NCI-H1436 (cell line): ENCODE measurements at regions not wholly inside any gene's neighbourhood (a gene's known extent, or its start where the extent isn't known, plus 50 kb on each side); places are given as distances from the start of the nearest gene placed in this dataset.
"Not testable (repeated sequence)": the region's sequence is repeated elsewhere in the genome, so short reads cannot be mapped to it uniquely, and the experiment has no call there.

Source experiments
- DNase-seq: peaks from one replicate; lab custom pipeline; 2025; lab: John Stamatoyannopoulos, UW

DNA sequence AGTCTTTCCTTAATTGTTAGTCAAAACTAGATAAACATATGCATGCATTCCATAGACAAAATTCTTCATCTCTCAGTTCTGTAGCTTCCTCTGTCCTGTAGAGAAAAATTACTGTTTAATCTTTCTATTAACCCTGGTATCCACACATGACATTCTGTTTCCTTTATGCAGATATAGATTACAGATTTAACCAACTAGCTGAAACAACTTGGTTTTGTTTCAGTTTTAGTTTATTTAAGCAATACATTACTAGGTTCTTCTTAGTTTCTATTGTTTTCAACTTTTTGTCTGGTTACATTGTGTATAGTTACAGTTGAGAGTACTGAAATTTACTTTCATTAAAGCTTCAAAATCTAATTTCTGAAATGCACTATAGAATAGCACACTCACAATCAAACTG, 933.9 kb upstream of the EPHA5 start:
- no peak for DNase-seq

DNA sequence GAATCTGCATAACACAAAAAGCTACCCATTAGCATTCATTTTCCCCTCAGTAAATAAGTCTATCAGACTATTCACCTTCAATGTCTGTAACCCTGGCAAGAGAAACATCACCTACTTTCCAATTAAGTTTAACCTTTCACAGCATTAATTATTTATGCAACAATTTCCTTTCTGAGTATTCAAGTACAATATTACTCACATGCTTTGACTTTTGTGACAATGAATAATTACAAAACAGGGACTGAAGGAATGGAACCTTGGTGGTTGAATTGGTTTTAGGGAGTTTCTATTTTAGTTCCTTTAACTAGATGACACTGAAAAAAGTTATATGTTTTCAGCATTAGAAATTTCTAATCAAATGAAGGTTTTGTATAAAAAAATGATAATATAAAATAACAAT, 932.3 kb upstream of the EPHA5 start:
- no peak for DNase-seq

DNA sequence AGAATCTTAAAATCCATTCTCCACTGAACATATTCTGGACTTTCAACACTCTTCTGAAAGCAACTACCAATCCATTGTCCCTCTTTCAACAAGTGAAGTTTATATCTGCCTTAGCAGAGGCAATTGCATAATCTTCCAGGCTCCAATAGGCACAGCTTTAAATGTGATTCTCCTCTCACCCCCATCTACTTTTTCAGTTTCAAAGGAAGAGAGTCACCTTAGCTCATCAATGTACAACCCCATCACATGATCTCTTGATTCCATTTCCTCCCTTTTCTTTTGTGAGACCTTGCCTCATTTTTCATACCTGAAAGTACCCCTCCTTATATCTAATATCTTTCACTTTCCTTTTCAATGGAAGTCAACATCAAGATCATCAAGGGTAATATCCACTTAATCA, 921.7 kb upstream of the EPHA5 start:
- DNase-seq: no peak

DNA sequence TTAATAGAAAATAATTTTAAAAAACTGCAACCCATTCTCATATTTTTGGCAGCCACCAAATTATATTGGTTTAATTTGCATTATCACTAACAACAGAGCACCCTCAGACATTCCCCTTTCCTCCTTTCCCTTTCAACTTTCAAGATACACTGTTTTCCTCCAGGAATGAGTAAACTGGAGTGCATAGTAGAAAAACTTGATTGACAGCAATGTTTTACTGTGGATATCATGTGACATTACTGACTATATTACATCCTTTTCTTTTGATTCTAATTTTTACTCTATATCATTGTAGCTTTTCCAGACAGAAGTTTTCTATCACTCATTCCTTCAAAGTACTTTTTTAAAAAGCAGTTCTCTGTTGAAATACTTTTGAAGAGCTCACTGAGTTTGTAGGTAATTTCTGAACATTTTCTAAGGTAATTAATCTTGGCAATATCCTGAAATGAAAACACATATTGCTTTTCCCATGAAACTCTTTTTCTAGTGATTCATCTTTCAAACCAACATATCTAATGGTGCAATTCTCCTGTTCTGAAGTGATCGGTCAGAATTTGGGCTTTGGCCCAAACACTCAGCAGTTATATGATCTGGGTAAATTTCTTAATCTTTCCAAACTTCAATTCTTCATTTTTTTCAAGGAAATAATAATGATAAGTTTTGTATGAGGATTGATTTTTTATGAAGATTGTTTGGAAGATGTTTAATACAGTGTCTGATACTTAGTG, 920.4 kb upstream of the EPHA5 start:
- no peak for DNase-seq

DNA sequence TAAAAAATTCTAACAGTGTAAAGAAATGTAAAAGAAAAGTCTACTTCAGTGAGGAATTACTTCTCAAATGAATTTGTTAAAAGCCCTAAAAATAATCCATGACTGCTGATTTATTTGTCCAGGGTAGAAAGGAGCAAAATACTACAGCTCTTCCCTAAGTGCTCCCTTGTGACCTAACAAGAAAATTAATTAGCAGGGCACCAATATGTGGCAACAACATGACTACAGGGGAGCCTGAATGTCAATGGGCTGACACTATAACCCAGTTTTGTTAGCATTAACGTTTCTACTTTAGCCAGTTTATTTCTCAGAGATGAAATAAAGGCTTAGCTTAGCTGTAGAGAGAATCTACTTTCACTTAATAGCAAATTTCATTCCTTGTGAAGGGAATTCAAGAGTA, 918.9 kb upstream of the EPHA5 start:
- DNase-seq: no peak

DNA sequence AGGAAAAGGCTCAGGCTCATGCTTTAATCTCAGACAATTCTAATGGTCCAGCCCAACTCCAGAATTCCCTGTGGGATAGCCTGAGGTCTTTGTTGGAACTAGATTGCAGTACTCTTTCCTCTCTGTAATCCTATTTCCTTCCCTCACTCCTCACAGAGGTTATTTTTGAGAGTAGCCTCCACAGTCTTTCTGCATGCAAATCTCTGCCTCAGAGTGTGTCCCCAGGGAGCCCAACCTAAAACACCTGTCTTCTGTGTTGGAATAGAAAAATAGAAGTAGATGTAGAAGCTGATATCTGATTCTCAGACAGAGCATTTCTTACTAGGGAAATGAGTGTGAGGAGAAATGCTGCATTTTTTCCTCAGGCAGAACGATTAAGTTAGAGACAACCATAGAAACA, 915.5 kb upstream of the EPHA5 start:
- DNase-seq: no peak

DNA sequence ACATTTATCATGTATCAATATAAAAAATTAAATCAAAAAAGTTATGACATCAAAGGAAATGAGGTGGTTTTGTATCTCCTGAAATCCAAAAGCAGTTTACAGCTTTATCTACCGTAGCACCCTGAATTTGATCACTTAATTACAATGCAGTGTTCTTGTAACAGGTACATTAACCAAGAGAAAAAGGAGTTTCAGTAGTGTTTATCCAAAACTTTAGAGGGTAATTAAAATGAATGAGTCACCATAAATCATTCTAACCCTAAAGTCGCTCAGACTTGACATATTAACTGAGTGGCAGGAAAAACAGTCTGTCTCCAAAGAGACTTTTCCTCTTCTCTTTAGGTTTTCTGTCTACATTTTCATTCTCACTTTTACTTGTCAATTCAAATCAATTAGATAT, 907.6 kb upstream of the EPHA5 start:
- DNase-seq: no peak

DNA sequence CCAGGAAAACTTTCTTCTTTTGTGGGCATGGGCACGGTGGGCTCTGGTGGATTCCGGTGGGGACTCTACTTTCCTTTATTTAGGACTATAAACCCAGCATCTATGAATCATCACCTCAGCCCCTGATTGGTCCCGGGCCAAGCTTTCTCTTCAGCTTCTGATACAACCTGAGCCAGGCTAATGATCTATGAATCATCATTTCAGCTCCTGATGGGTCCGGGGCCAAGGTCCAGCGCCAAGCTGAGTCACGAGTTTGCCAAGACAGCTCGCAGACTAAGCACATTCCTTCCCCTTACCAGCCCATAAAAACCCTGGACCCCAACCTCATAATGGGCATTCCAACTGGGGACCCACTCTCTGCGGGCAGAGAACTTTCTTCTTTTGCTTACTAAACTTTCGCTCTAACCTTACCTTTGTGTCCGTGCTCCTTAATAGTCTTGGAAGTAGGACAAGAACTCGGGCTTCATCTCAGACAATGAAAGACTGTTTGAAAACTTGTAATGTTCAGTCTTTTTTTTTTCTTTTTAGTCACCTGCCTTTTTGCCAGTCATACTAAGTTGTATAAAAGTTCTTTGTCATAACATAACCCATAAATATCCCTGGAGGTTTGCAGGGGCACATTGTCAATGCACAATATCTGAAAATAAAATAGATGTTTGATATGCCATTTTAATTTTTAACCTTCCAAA, 904.9 kb upstream of the EPHA5 start:
- DNase-seq: no peak

DNA sequence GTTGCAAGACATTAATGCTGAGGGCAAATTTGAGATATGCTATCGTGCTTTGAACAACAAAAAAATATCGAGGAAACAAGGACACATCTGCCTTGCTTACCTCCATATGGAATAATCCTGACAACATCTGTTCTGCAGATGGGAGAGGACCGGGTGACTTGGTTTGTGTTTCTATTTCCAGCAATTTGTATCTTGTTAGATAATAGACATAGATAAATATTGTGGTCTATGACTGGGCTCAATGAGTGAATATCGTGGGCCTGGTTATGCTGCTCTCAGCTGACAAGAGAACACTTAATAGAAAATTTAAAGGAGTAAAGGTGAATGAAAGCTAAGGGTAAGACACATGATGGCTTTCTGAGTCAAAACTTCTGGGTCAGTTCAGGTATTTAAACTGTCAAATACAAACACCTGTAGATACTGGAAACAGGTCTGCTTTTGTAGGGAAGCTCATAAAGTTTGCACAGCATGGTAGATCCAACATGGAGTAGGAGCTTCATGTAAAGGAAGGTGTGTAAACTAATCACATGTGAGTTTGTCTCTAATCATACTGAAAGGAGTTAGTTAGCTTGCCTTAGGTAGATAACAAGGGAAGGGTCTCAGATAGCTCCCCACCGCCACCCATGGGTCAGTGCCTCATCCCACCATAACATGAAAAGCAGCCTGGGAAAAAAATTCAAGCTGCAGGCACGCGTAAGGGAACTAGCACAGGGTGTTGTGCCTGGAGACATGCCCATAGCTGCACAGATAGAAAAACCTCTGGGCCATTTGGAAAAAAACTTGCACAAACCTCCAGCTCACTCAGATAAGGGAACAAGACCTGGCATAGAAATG, 904.1 kb upstream of the EPHA5 start:
- no peak for DNase-seq

DNA sequence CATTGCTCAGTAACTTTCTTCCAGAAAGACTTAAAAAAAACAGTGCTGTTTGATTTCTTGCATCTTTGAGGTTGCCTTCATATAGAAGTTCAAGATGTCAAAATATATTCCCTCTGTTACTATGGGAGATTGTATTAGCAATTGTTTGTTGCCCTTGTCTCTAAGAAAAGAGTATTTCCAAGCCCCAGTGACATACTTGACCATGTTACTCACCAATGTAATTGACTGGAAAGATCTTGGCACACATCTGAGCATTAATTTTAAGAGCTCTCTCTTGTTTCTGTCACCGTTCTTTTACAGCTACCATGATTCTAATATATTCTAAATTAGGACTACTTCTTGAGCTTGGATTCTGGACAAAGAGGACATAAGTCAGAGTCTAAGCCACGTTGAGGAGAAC, 902.7 kb upstream of the EPHA5 start:
- no peak for DNase-seq

DNA sequence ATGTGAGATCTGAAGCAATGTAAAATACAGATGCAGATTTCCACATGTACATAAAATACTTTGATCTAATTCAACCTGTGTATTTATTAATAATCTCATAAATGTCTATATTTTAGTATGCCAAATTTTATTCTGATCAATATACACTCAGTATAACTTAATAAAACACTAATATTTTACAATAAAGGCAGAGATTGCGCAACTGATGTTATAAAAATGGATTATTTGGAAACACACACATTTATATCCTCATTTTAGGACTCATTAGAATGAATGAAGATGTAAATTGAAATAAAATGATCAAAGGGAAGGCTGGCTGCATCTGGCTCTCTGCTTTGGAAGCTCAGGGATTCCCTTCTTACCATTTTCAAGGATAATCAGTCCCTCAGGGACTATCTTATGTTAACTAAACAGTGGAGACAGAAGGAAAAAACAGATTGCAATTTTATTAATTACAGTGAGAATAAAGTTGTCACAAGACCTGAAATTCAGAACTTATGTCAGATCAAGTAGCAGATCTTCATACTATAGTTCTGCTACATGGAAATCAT, 900.9 kb upstream of the EPHA5 start:
- DNase-seq: no peak

DNA sequence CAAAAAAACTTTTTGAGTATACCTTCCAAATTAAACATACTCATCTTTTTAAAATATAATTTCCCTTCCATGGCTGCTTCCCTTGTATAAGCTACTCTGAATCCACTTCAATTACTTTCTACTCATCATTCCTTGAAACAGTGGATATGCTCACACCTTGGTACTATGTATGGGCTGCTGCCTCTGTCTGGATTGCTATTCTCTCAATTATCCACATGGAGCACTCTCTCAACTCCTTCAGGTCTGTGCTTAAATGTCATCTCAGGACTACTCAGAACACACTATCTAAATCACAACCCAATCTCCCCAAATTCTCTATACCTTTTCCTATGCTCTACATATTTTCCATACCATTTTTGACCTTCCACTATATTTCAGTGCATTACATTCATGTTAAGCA, 898.9 kb upstream of the EPHA5 start:
- no peak for DNase-seq

DNA sequence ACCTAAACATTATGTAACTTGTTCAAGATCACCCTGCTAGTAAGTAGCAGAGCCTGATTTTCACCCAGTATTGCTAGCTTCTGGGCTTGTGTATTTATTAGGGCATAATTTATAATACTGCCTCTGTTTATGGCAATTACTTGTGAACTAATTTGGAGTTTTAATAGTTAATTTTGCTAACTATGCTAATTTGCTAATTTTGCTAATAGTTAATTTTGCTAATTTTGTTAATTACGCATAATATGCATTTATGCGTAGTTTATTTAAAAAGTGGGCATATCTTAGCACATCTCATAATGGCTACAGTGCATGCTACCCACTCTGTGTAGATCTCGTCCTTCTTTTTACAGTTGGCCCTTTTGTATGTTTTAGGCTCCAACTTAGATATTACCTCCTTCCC, 898.1 kb upstream of the EPHA5 start:
- no peak for DNase-seq

DNA sequence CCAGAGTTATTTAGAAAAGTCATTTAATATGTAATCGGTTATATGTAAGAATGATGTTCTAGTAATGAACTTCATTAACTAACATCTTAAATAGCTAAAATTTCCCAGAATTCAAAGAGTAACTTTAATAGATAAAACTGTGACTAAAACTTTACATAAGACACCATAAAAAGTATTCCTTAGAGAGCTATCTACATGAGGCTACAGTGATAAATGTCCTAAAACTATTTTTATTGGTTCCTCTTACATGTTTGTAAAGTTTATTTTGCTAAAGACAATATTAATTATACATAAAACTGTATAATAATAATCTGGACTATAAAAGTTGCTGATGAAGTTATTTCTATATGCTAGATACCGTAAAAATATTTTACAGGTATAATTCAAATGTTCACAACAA, 897.7 kb upstream of the EPHA5 start:
- DNase-seq: no peak

DNA sequence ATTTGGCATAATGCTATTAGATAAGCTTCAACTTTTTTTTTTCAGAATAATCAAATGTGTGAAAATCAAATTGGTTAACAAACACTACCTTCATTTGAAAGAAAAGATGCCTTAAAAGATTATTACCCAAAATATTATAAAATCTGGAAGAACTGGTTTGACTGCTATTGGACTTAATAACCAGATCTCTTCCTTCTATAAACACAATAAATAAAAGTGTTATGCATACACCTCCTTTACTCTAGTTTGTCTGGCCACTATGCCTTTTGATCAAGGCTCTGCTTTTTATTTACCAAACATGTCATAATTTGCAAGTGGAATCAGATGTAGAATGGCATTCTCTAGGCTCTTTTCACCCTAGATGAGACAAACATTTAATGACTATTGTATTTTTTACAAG, 897.3 kb upstream of the EPHA5 start:
- no peak for DNase-seq

DNA sequence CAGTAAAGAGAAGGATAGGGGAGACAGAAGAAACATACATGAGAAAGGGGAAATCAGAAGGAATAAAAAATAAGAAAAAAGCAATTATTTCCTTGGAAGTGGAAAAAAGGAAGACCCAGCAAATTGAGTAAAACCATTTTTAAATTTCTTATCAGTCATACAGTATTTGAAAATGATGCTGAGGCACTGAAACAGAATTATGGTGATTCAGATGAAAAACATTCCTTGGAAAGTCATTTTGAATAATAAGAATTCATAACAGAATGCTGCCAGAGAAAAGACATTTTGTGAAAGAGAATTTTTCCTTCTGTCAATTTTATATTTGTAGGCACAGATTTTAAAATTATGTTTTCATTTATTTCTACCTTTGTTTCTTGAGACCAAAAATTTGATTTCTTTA, 895.5 kb upstream of the EPHA5 start:
- no peak for DNase-seq

DNA sequence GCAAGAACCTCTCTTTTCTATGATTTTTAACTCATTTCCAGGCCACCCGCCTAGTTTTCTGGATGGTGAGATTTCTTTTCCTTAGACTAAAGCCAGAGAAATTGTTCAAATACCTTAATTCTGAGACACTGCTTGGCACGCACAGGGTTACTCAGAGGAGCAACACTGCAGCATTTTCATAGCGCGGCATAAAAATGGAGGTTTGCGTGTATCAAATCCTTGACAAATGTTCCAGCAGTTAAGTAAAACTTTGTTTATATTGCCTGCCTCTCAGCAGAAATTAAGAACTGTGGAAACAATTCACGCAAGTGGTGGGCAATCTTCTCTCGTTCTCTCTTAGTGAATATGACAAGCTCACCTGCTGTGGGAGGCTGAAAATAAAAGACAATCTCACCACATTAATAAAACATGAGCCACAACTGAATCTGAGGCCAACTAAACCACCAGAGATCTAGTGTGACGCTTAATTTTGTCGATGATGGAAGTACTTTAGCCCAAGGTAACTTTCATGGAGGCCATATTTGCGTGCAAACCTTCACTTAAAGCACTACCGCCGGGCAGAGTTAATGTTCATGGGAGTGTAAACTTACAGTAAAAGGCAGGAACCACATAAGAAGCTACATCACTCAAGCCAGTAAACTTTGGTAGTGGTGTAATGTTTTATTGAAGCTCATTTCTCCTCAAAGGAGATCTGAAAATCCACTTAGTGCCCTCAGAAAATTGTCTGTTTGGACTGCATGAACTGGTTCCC, 894.8 kb upstream of the EPHA5 start:
- peak; percentile 8 for DNase-seq

DNA sequence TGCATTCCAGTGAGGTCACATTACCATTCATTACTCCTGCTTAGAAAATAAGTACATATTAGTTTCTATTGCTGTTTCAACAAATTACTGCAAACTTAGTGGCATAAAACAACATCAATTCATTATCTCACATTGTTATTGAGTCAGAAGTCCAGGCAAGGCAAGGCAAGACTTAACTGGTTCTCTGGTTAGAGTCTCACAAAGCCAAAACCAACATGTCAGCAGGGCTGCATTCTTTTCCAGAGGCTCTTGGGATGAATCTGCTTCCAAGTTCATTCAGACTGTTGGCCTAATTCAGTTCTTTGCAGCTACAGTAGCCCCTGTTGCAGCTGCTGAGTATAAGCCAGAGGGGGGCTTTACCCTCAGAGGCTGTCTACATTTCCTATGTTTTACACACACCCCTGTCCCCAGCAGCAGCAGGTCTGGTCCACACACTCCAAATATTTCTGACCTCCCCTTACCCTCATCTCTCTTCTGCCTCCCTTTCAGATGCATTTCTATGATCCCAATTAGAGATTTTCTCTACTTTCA, 892.1 kb upstream of the EPHA5 start:
- no peak for DNase-seq

DNA sequence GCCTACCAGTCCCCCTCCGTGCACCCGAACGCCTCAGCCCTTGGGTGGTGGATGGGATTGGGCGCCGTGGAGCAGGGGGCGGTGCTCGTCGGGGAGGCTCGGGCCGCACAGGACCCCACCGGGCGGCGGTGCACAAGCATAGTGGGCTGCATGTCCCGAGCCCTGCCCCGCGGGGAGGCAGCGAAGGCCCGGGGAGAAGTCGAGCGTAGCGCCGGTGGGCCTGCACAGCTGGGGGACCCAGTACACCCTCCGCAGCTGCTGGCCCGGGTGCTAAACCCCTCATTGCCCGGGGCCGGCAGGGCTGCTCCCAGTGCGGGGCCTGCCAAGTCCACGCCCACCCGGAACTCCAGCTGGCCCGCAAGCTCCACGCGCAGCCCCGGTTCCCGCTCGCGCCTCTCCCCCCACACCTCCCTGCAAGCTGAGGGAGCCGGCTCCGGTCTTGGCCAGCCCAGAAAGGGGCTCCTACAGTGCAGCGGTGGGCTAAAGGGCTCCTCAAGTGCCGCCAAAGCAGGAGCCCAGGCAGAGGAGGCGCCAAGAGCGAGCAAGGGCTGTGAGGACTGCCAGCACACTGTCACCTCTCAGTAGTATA, 891.3 kb upstream of the EPHA5 start:
- not testable (repeated sequence) for DNase-seq

DNA sequence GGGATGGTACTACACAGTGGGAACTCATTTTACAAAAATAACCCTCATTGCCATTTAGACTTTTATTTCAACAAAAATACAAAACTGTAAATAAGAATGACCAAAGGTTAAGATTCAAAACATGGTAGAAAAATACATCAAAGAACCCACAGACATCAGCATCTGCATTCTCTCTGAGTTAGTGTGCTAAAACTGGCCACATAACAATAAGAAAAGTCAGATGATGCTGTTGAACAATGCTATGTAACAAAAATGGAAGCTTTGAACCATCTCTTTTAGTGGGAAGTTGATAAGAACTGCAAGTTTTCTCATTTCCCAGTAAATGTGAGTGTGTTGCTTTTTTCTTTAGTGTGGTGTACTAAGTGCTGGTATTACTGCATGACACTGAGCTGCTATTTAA, 888.4 kb upstream of the EPHA5 start:
- no peak for DNase-seq

DNA sequence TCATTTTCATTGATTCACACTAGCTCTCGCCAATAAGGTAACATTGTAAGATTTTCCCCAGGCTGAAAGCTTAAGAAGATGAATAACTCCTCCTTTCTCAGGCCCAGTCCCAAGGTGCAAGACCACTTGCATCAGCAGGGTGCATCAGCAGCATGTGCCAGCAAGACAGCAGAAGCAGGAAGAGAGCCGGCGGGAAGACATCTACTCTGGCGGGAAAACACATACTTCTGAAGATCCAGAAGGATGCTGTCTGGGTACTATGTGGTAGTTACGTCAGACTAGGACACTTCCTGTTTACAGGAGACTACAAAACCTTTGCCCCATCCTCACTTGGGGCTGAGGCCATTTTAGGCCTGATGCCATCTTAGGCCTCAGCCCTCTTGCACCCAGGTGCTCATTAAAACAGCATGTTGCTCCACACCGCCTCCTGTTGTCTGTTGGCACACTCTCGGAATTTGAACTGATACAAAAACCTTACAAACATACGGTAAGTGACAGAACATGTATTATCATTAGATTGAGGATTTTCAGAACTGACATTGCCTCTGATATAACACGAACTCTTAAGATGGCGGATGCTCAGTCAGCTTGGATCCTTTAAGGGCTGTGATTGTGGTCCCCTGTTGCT, 886.5 kb upstream of the EPHA5 start:
- no peak for DNase-seq
